H9 (cell line): ENCODE measurements at regions not wholly inside any gene's neighbourhood (a gene's known extent, or its start where the extent isn't known, plus 50 kb on each side); places are given as distances from the start of the nearest gene placed in this dataset.

ENCODE experiments used
- DNase-seq: peaks from one replicate; pipeline ENCODE4 v3.0.0-alpha.2; 2017
- H2AFZ ChIP-seq: one replicate; pipeline ENCODE4 v1.6.1; 2013; ENCODE audit warnings: mild to moderate bottlenecking, low read length, control low read depth, moderate library complexity
- H2AK5ac ChIP-seq: 2 replicates; pipeline ENCODE4 v1.6.1; 2013; ENCODE audit warnings: low read length, control low read depth, mixed read lengths; ENCODE audit not compliant: insufficient read length
- H2BK120ac ChIP-seq: one replicate; pipeline ENCODE4 v1.6.1; 2013; ENCODE audit warnings: low read depth, mild to moderate bottlenecking, low read length, control low read depth, inconsistent platforms; ENCODE audit not compliant: poor library complexity, severe bottlenecking
- H2BK12ac ChIP-seq: 2 replicates; pipeline ENCODE4 v1.6.1; 2013; ENCODE audit warnings: low read length, control low read depth, mixed read lengths, low read depth; ENCODE audit not compliant: insufficient read length
- H2BK15ac ChIP-seq: 2 replicates; pipeline ENCODE4 v1.6.1; 2013; ENCODE audit warnings: low read depth, low read length, control low read depth
- H2BK20ac ChIP-seq: one replicate; pipeline ENCODE4 v1.6.1; 2013; ENCODE audit warnings: low read depth, mild to moderate bottlenecking, low read length, control low read depth, inconsistent platforms; ENCODE audit not compliant: poor library complexity, severe bottlenecking
- H2BK5ac ChIP-seq: 2 replicates; pipeline ENCODE4 v1.6.1; 2013; ENCODE audit warnings: low read length, control low read depth, mixed read lengths; ENCODE audit not compliant: insufficient read length
- H3K14ac ChIP-seq: 2 replicates; pipeline ENCODE4 v1.6.1; 2013; ENCODE audit warnings: low read length, control low read depth; ENCODE audit not compliant: insufficient read depth
- H3K18ac ChIP-seq: 2 replicates; pipeline ENCODE4 v1.6.1; 2013; ENCODE audit warnings: low read depth, mild to moderate bottlenecking, mixed read lengths, low read length, control low read depth; ENCODE audit not compliant: insufficient read length
- H3K23ac ChIP-seq: 2 replicates; pipeline ENCODE4 v1.6.1; 2013; ENCODE audit warnings: low read length, control low read depth, mixed read lengths, low read depth; ENCODE audit not compliant: insufficient read length
- H3K23me2 ChIP-seq: 2 replicates; pipeline ENCODE4 v1.6.1; 2013; ENCODE audit warnings: low read depth, mild to moderate bottlenecking, mixed read lengths, low read length, control low read depth; ENCODE audit not compliant: insufficient read length, poor library complexity, severe bottlenecking
- H3K27ac ChIP-seq: 2 replicates; pipeline ENCODE4 v1.5.1; 2013; ENCODE audit warnings: low read length, control low read depth, mixed read lengths, low read depth; ENCODE audit not compliant: insufficient read length
- H3K27me3 ChIP-seq: 2 replicates; pipeline ENCODE4 v1.6.1; 2013; ENCODE audit warnings: low read length, control low read depth, inconsistent platforms; ENCODE audit not compliant: insufficient read depth
- H3K4ac ChIP-seq: 2 replicates; pipeline ENCODE4 v1.6.1; 2013; ENCODE audit warnings: low read depth, mild to moderate bottlenecking, control low read depth, inconsistent platforms, low read length, moderate library complexity
- H3K4me1 ChIP-seq: 2 replicates; pipeline ENCODE4 v1.6.1; 2013; ENCODE audit warnings: low read length, control low read depth, inconsistent platforms; ENCODE audit not compliant: insufficient read depth
- H3K4me2 ChIP-seq: 2 replicates; pipeline ENCODE4 v1.6.1; 2013; ENCODE audit warnings: low read length, control low read depth, mixed read lengths; ENCODE audit not compliant: insufficient read length, insufficient read depth
- H3K56ac ChIP-seq: 2 replicates; pipeline ENCODE4 v1.6.1; 2013; ENCODE audit warnings: low read depth, mild to moderate bottlenecking, mixed read lengths, low read length, control low read depth; ENCODE audit not compliant: insufficient read length
- H3K79me1 ChIP-seq: 2 replicates; pipeline ENCODE4 v1.6.1; 2013; ENCODE audit warnings: low read depth, mild to moderate bottlenecking, moderate library complexity, low read length, control low read depth, inconsistent platforms; ENCODE audit not compliant: insufficient read depth, poor library complexity, severe bottlenecking
- H3K79me2 ChIP-seq: 2 replicates; pipeline ENCODE4 v1.6.1; 2013; ENCODE audit warnings: low read length, control low read depth, inconsistent platforms; ENCODE audit not compliant: insufficient read depth
- H3K9ac ChIP-seq: 2 replicates; pipeline ENCODE4 v1.6.1; 2013; ENCODE audit warnings: low read length, control low read depth, mixed read lengths; ENCODE audit not compliant: insufficient read length; ENCODE audit errors: extremely low read depth
- H3K9me3 ChIP-seq: one replicate; pipeline ENCODE4 v1.6.1; 2013; ENCODE audit warnings: low read depth, low read length, inconsistent platforms; ENCODE audit not compliant: control insufficient read depth
- H3T11ph ChIP-seq: one replicate; pipeline ENCODE4 v1.6.1; 2013; ENCODE audit warnings: mild to moderate bottlenecking, low read length, control low read depth, inconsistent platforms
- H4K20me1 ChIP-seq: one replicate; pipeline ENCODE4 v1.6.1; 2013; ENCODE audit not compliant: control insufficient read depth, insufficient read length, insufficient read depth
- H4K5ac ChIP-seq: 2 replicates; pipeline ENCODE4 v1.6.1; 2013; ENCODE audit warnings: low read depth, mild to moderate bottlenecking, mixed read lengths, low read length, control low read depth; ENCODE audit not compliant: insufficient read length
- H4K8ac ChIP-seq: replicated peaks from 2 replicates; pipeline ENCODE4 v1.6.1; 2013; ENCODE audit warnings: low read length, control low read depth, mixed read lengths, low read depth; ENCODE audit not compliant: insufficient read length
- H4K91ac ChIP-seq: 2 replicates; pipeline ENCODE4 v1.6.1; 2013; ENCODE audit warnings: low read depth, mild to moderate bottlenecking, moderate library complexity, mixed read lengths, low read length, control low read depth; ENCODE audit not compliant: insufficient read length
- H3K27ac Mint-ChIP-seq, 3 experiments: 2 replicates in 2 of 3; 3 replicates in 1 of 3; pipeline ENCODE4 v1.8.0; 2020 to 2021; ENCODE audit warnings: mixed read lengths in 3 of 3, mild to moderate bottlenecking in 1 of 3, moderate library complexity in 1 of 3
- H3K27me3 Mint-ChIP-seq: 2 replicates; pipeline ENCODE4 v1.8.0; 2021; ENCODE audit warnings: low read depth, mild to moderate bottlenecking, moderate library complexity, mixed read lengths
- H3K36me3 Mint-ChIP-seq, 3 experiments: 2 replicates in 2 of 3; 3 replicates in 1 of 3; pipeline ENCODE4 v1.8.0; 2020 to 2021; ENCODE audit warnings: low read depth in 3 of 3, mixed read lengths in 3 of 3; ENCODE audit not compliant: insufficient read depth in 1 of 3
- H3K4me1 Mint-ChIP-seq, 2 experiments: 2 replicates each; pipeline ENCODE4 v1.8.0; 2020; ENCODE audit warnings: mixed read lengths in 2 of 2
- H3K4me3 Mint-ChIP-seq, 2 experiments: 2 replicates in 1 of 2; 3 replicates in 1 of 2; pipeline ENCODE4 v1.8.0; 2020 to 2021; ENCODE audit warnings: mild to moderate bottlenecking in 2 of 2, mixed read lengths in 2 of 2, moderate library complexity in 1 of 2
- H3K9me3 Mint-ChIP-seq, 2 experiments: 2 replicates in 1 of 2; 3 replicates in 1 of 2; pipeline ENCODE4 v1.8.0; 2020; ENCODE audit warnings: mild to moderate bottlenecking in 2 of 2, mixed read lengths in 2 of 2, moderate library complexity in 1 of 2
- CTCF ChIP-seq: fragments of 200-600 bp; sonication (generic); conservative IDR thresholded peaks from 3 replicates; pipeline ENCODE4 v1.8.0; 2021; ENCODE audit warnings: antibody characterized with exemption, mild to moderate bottlenecking
- WGBS: extraction: QIAGEN DNeasy Blood & Tissue Kit; methylation state at CpG from one replicate; pipeline ENCODE4 v1.1.7; 2013; ENCODE audit warnings: missing lambda C conversion rate, low lambda C conversion rate, mixed read lengths; ENCODE audit not compliant: insufficient read length; ENCODE audit errors: extremely low coverage; 5-methylcytosine and 5-hydroxymethylcytosine counted together

GRCh38 chr5:174576042-174576441 lies 148.3 kb upstream of the MSX2 start:
- Histone ChIP-seq H3K14ac (no peak overlapping the region), H4K20me1 (no peaks in the 10 kb centered on the region), H3K27me3 (no peaks in the 10 kb centered on the region), H3K9me3 (no peaks in the 10 kb centered on the region), H2BK15ac (no peak overlapping the region), H3K18ac (no peak overlapping the region), H4K5ac (no peak overlapping the region), H2BK5ac (no peak overlapping the region), H3K23me2 (no peaks in the 10 kb centered on the region), H3K56ac (no peak overlapping the region), H2BK12ac (no peak overlapping the region), H2AFZ (no peak overlapping the region), H3K4ac (no peak overlapping the region), H2AK5ac (no peak overlapping the region), H3K79me1 (no peaks in the 10 kb centered on the region), H3T11ph (no peak overlapping the region), H3K27ac (no peak overlapping the region), H4K91ac (no peak overlapping the region), H3K9ac (no peak overlapping the region), H3K4me2 (no peak overlapping the region), H2BK120ac (no peak overlapping the region), H2BK20ac (no peak overlapping the region), H3K79me2 (no peaks in the 10 kb centered on the region), H3K4me1 (no peaks in the 10 kb centered on the region; the same call in 1 of the 2 replicates), H3K23ac (no peak overlapping the region), H4K8ac (no peak overlapping the region)
- Mint-ChIP-seq H3K4me3 (no peak overlapping the region), H3K9me3 (no peaks in the 10 kb centered on the region), H3K27me3 (peaks cover 15% of the 10 kb centered on the region), H3K27ac (no peak overlapping the region), H3K4me1 (peaks cover 0 to 3% of the 10 kb centered on the region in 2 experiments; a peak in 2 of 4 replicates), H3K36me3 (no peaks in the 10 kb centered on the region)
- no peak for TF ChIP-seq CTCF
- DNase-seq = no peak
- no CpG with 5 or more reads among the region's 6 CpGs for WGBS
